Gastroesophageal sphincter (tissue), 4 donors: ENCODE measurements at regions not wholly inside any gene's neighbourhood (a gene's known extent, or its start where the extent isn't known, plus 50 kb on each side); places are given as distances from the start of the nearest gene placed in this dataset.

ENCODE experiments used
- ATAC-seq: fragments of 150-250 bp; one replicate; pipeline ENCODE4 v1.9.1; 2016; ENCODE audit warnings: mild to moderate bottlenecking, moderate library complexity
- H3K27ac ChIP-seq, 4 donors: fragments of 200-600 bp; sonication (generic) in 3 of 4; 1 replicate in 3 of 4; 2 replicates in 1 of 4; pipeline ENCODE4 v1.5.1; 2016 to 2019
- H3K27me3 ChIP-seq: fragments of 200-600 bp; sonication (generic); one replicate; pipeline ENCODE4 v1.5.1; 2019
- H3K36me3 ChIP-seq, 2 donors: fragments of 200-600 bp; sonication (generic); one replicate each; pipeline ENCODE4 v1.5.1; 2019; ENCODE audit warnings: control low read depth in 1 of 2
- H3K4me1 ChIP-seq, 3 donors: fragments of 200-600 bp; sonication (generic); 1 replicate in 2 of 3; 2 replicates in 1 of 3; pipeline ENCODE4 v1.5.1; 2016 to 2019; ENCODE audit warnings: control low read depth in 2 of 3
- H3K4me3 ChIP-seq, 2 donors: fragments of 200-600 bp; sonication (generic); one replicate each; pipeline ENCODE4 v1.5.1; 2019; ENCODE audit warnings: mild to moderate bottlenecking in 1 of 2, moderate library complexity in 1 of 2
- H3K9me3 ChIP-seq, 3 donors: fragments of 200-600 bp; sonication (generic); one replicate each; pipeline ENCODE4 v1.5.1; 2017 to 2019; ENCODE audit warnings: control low read depth in 2 of 3
- EP300 ChIP-seq: sonication (generic); formaldehyde crosslinking; IDR thresholded peaks from one replicate; pipeline ENCODE4 v1.6.1; 2017; ENCODE audit warnings: antibody characterized with exemption, mild to moderate bottlenecking
- POLR2A ChIP-seq, 2 donors: fragments of 450-650 bp; IDR thresholded peaks; one replicate each; pipeline ENCODE4 v1.6.1; 2017; ENCODE audit warnings: antibody characterized with exemption in 2 of 2, mild to moderate bottlenecking in 2 of 2, moderate library complexity in 1 of 2
- POLR2AphosphoS5 ChIP-seq: sonication (generic); formaldehyde crosslinking; IDR thresholded peaks from one replicate; pipeline ENCODE4 v1.6.1; 2017; ENCODE audit warnings: antibody characterized with exemption
- WGBS, 2 donors: methylation state at CpG; one replicate each; pipeline ENCODE4 v1.1.5; 2018; ENCODE audit warnings: low coverage in 1 of 2; 5-methylcytosine and 5-hydroxymethylcytosine counted together
- TF ChIP-seq, protein P1 (sequence below), 4 experiments: fragments of 200-600 bp in 2 of 4; fragments of 450-650 bp in 2 of 4; sonication (generic) in 1 of 4; IDR thresholded peaks; one replicate each; pipeline ENCODE4 v1.5.1; 2017 to 2019; ENCODE audit warnings: antibody characterized with exemption in 4 of 4, mild to moderate bottlenecking in 2 of 4, moderate library complexity in 2 of 4

DNA sequence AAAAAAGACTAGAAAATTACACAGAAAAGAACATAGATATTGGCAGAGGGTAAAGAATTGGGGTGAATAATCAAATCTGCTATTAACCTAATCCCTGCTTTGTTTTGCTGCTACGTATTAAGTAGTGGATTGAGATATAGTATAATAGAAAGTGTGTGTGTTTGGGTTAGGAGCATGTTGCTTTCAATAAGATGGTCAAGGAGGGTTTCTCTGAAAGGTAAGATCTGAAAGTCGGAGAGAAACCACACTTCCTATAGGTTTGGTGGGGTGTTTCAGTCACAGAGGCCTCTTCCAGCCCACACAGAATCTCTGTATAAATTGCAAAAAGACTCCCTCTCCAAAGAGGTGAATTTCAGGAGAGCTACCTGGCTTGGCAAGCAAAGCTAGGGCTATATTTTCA is 345.7 kb upstream of the SATB1 start:
- WGBS, 2 donors: 43 to 100% methylated on average over 1 to 2 of the region's 2 CpGs
- TF ChIP-seq EP300: no peak
- TF ChIP-seq POLR2A (IDR thresholded peaks at IDR 0.05): no peak
- no peak for TF ChIP-seq POLR2AphosphoS5
- TF ChIP-seq, protein P1, sequence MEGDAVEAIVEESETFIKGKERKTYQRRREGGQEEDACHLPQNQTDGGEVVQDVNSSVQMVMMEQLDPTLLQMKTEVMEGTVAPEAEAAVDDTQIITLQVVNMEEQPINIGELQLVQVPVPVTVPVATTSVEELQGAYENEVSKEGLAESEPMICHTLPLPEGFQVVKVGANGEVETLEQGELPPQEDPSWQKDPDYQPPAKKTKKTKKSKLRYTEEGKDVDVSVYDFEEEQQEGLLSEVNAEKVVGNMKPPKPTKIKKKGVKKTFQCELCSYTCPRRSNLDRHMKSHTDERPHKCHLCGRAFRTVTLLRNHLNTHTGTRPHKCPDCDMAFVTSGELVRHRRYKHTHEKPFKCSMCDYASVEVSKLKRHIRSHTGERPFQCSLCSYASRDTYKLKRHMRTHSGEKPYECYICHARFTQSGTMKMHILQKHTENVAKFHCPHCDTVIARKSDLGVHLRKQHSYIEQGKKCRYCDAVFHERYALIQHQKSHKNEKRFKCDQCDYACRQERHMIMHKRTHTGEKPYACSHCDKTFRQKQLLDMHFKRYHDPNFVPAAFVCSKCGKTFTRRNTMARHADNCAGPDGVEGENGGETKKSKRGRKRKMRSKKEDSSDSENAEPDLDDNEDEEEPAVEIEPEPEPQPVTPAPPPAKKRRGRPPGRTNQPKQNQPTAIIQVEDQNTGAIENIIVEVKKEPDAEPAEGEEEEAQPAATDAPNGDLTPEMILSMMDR (IDR thresholded peaks at IDR 0.05): no peak

DNA sequence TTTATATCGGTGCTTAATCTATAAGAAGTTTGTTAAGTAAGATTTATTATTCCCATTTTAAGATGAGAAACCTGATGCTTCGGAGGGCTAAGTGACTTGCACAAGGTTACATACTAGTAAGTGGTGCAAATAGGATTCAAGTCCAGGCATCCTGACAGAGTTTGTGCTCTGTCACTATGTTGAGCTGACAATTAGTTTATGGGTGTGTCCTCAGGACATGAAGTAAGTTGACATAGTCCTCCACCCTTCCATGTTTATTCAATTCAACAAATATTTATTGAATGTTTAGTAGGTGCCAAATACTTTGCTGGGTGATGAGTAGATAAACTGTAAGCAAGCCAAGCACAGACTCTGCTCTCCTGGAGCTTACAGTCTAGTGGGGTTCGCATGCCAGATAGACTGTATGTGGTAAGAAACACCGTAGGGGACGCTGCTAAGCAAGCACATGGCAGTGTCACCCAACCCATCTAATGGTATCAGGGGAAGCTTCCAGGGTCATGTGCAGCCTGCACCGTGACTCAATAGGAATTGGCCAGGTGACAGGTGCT is 342.7 kb upstream of the SATB1 start:
- 87 to 93% methylated on average over 5 to 6 of the region's 6 CpGs for WGBS, 2 donors
- no peaks in the 10 kb centered on the region for H3K4me1 ChIP-seq
- no peak for ATAC-seq
- H3K4me3 ChIP-seq: no peak overlapping the region
- no peak for TF ChIP-seq POLR2AphosphoS5
- no peak for TF ChIP-seq POLR2A (IDR thresholded peaks at IDR 0.05)
- TF ChIP-seq EP300: no peak
- TF ChIP-seq, protein P1 (IDR thresholded peaks at IDR 0.05): no peak
- no peaks in the 10 kb centered on the region for H3K27me3 ChIP-seq
- H3K27ac ChIP-seq: no peak overlapping the region
- H3K9me3 ChIP-seq: no peaks in the 10 kb centered on the region
- H3K36me3 ChIP-seq: no peaks in the 10 kb centered on the region

More for the DNA sequence above, 345.7 kb upstream of the SATB1 start:
- Histone ChIP-seq H3K36me3 (no peaks in the 10 kb centered on the region), H3K27me3 (peaks cover 3% of the 10 kb centered on the region), H3K9me3 (no peaks in the 10 kb centered on the region), H3K27ac (no peak overlapping the region), H3K4me1 (no peaks in the 10 kb centered on the region), H3K4me3 (no peak overlapping the region)
- ATAC-seq: no peak

DNA sequence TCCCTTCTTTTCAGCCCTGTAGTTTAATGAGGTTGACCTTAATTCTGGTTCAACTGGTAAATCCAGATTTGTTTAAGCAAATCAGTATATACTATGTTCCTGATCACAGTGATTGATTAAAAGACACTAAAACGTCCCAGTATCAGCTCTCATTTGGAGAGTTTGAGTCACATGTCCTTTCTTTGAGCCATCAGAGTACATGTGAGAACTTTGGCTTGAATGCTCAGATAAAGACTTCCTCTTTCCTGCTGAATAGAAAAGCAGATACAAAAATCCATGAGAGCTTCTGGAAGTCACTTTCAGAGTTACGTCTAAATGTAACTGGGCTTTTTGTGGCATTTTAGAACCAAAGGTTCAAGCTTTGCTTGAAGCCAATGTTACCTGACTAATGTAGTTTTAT is 341.8 kb upstream of the SATB1 start:
- 30 to 61% methylated on average over 2 of the region's 2 CpGs for WGBS, 2 donors
- ATAC-seq: no peak
- H3K4me1 ChIP-seq: no peaks in the 10 kb centered on the region
- no peaks in the 10 kb centered on the region for H3K36me3 ChIP-seq
- H3K4me3 ChIP-seq: no peak overlapping the region
- no peak for TF ChIP-seq POLR2AphosphoS5
- TF ChIP-seq, protein P1 (IDR thresholded peaks at IDR 0.05): no peak
- TF ChIP-seq POLR2A (IDR thresholded peaks at IDR 0.05): no peak
- no peak for TF ChIP-seq EP300
- no peak overlapping the region for H3K27ac ChIP-seq
- H3K9me3 ChIP-seq: no peaks in the 10 kb centered on the region
- H3K27me3 ChIP-seq: no peaks in the 10 kb centered on the region

DNA sequence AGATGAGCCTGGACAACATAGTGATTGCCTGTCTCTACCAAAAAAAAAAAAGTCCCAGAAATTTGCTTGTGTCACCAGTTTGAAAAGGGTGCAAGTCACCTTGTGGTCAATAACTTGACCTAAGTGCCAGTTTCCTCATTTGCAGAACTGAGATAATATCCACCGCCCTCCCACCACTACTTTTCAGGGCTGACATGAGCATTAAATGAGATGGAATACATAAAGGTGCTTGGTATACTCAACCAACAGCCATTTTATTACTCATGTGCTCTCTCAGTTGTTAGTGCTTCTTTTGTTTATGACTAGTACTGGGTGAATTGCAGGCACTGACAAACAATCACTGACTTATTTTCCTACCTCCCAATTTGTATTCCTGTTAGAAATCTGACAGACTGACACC is 340.5 kb upstream of the SATB1 start:
- H3K27me3 ChIP-seq: no peaks in the 10 kb centered on the region
- TF ChIP-seq EP300 (no peak), POLR2AphosphoS5 (no peak), POLR2A (IDR thresholded peaks at IDR 0.05) (no peak)
- TF ChIP-seq, protein P1 (IDR thresholded peaks at IDR 0.05): no peak
- H3K36me3 ChIP-seq: no peaks in the 10 kb centered on the region
- no peaks in the 10 kb centered on the region for H3K4me1 ChIP-seq
- no peaks in the 10 kb centered on the region for H3K9me3 ChIP-seq
- no peak overlapping the region for H3K4me3 ChIP-seq
- 100% methylated on average over 1 of the region's 1 CpG for WGBS, 2 donors
- H3K27ac ChIP-seq: no peak overlapping the region
- no peak for ATAC-seq

DNA sequence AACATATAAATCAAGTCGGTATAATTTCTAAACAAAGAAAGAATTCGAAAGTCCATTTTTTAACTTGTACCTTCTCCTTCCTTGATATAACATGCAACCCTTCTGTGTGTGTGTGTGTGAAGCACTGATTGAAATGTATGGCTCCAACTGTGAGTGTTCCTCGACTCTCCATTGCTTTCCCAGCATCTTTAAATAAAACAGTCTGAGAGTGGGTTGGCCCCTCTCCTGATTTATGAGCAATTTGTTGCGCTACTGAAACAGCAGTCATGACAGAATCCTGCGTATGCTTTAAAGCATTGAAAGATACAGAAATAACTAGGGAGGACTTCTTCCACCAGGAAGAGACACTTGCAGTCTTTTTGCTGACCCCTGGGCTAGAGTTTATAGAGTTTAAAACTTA is 340.0 kb upstream of the SATB1 start:
- Histone ChIP-seq H3K4me1 (no peaks in the 10 kb centered on the region), H3K36me3 (no peaks in the 10 kb centered on the region), H3K9me3 (no peaks in the 10 kb centered on the region), H3K4me3 (no peak overlapping the region), H3K27me3 (no peaks in the 10 kb centered on the region), H3K27ac (no peak overlapping the region)
- 33 to 37% methylated on average over 4 to 5 of the region's 5 CpGs for WGBS, 2 donors
- TF ChIP-seq POLR2A (IDR thresholded peaks at IDR 0.05): no peak
- no peak for TF ChIP-seq EP300
- no peak for TF ChIP-seq POLR2AphosphoS5
- TF ChIP-seq, protein P1 (IDR thresholded peaks at IDR 0.05): no peak
- ATAC-seq: no peak
